H1 (cell line): ENCODE measurements at regions not wholly inside any gene's neighbourhood (a gene's known extent, or its start where the extent isn't known, plus 50 kb on each side); places are given as distances from the start of the nearest gene placed in this dataset.

Source experiments
- POLR2AphosphoS5 ChIP-seq: IDR thresholded peaks from 2 replicates; pipeline ENCODE4 v1.6.1; 2011; ENCODE audit warnings: low read depth, low read length
- RFX5 ChIP-seq: IDR thresholded peaks from 2 replicates; pipeline ENCODE4 v1.6.1; 2011; ENCODE audit warnings: low read depth, low read length, improper control_type of control experiment, borderline replicate concordance
- SP1 ChIP-seq: IDR thresholded peaks from 2 replicates; pipeline ENCODE4 v1.6.1; 2011; ENCODE audit warnings: low read depth, low read length

- TF ChIP-seq RFX5, result no peak
- TF ChIP-seq POLR2AphosphoS5, result no peak
- TF ChIP-seq SP1, result no peak
Measured at GRCh38 chr12:112564160-112564784, 145.5 kb downstream of the PTPN11 start.
